Heart right ventricle (tissue), 16 donors: ENCODE measurements at regions not wholly inside any gene's neighbourhood (a gene's known extent, or its start where the extent isn't known, plus 50 kb on each side); places are given as distances from the start of the nearest gene placed in this dataset.

Experiments used
- ATAC-seq, 8 donors: fragments of 200-7000 bp; cut with Tn5 transposase; one replicate each; pipeline ENCODE4 v1.9.1; 2020; ENCODE audit warnings: mild to moderate bottlenecking in 8 of 8, moderate library complexity in 8 of 8, moderate number of reproducible peaks in 1 of 8
- DNase-seq, 2 donors: peaks; one replicate each; pipeline ENCODE4 v3.0.0-alpha.2; 2020
- H3K27ac ChIP-seq, 10 donors: fragments of 200-600 bp; sonication (generic) in 2 of 10; one replicate each; pipeline versions ENCODE4 v1.5.0 to v1.8.0; 2020 to 2022; ENCODE audit warnings: mild to moderate bottlenecking in 3 of 10
- H3K27me3 ChIP-seq, 7 donors: fragments of 200-600 bp; one replicate each; pipeline ENCODE4 v1.8.0; 2021 to 2022; ENCODE audit warnings: mild to moderate bottlenecking in 2 of 7
- H3K36me3 ChIP-seq, 9 donors: fragments of 200-600 bp; sonication (generic) in 1 of 9; one replicate each; pipeline versions ENCODE4 v1.5.0 to v1.8.0; 2020 to 2022; ENCODE audit warnings: mild to moderate bottlenecking in 2 of 9
- H3K4me1 ChIP-seq, 9 donors: fragments of 200-600 bp; sonication (generic) in 1 of 9; one replicate each; pipeline versions ENCODE4 v1.5.0 to v1.8.0; 2020 to 2022; ENCODE audit warnings: mild to moderate bottlenecking in 4 of 9
- H3K4me3 ChIP-seq, 10 donors: fragments of 200-600 bp; sonication (generic) in 2 of 10; one replicate each; pipeline versions ENCODE4 v1.5.0 to v1.8.0; 2020 to 2022; ENCODE audit warnings: mild to moderate bottlenecking in 7 of 10, moderate library complexity in 2 of 10
- H3K9me3 ChIP-seq, 11 donors: fragments of 200-600 bp in 10 of 11; sonication (generic) in 2 of 11; one replicate each; pipeline versions ENCODE4 v1.5.0 to v1.8.0; 2013 to 2022; ENCODE audit warnings: mild to moderate bottlenecking in 2 of 11, control low read depth in 1 of 11, moderate library complexity in 1 of 11
- CTCF ChIP-seq, 9 donors: fragments of 200-600 bp; sonication (generic) in 2 of 9; IDR thresholded peaks; one replicate each; pipeline versions ENCODE4 v1.5.0 to v1.8.0; 2021 to 2022; ENCODE audit warnings: antibody characterized with exemption in 9 of 9, mild to moderate bottlenecking in 5 of 9, moderate library complexity in 1 of 9
- WGBS, 2 donors: extraction: QIAGEN DNeasy Blood & Tissue Kit; methylation state at CpG; one replicate each; pipeline ENCODE4 v1.1.7; 2013; ENCODE audit warnings: inconsistent platforms in 1 of 2; 5-methylcytosine and 5-hydroxymethylcytosine counted together
- intact Hi-C, 10 donors: fragments of 100-400 bp; cut with DNase I; formaldehyde crosslinking; loops; one replicate each; pipeline versions ENCODE4 v1.11.1 to v1.14.2; 2022
- donor health status: Arrhythmogenic right ventricular cardiomyopathy.
- donor health status: ischemic (EF 13 %, LVEDD 7.1; RV severe dilation, severe dysfunction).
- donor health status: healthy with polysubstance abuse.
- donor health status: DM: no; HTN: yes; CAD: no.
- donor health status: DM: no; HTN: no; CAD: no.
- donor health status: ischemic (EF 25% LVEDD 6.9; RV normal size, moderate dysfunction).
- donor health status: ischemic (EF 25% LVEDD 5.7; RV mildly dilated, moderate dysfunction).
- donor health status: healthy.
- donor health status: DM: yes; HTN: yes; CAD: no.
- donor health status: Ischemic cardiomyopathy.
- donor health status: ischemic (EF 35%, LVEDD 5.7; RV mildly dilated, moderate dysfunction).
- donor health status: nonischemic (EF 11% LVEDD 7.7; RV severe dilation, severe dysfunction).
- donor health status: DM: yes; HTN: yes; CAD: no.
- donor health status: PGD.
- donor health status: ischemic (EF 29% LVEDD 5.4; RV normal size, mild dysfunction).
- donor health status: nonischemic (EF 23%, LVEDD 6.1; RV moderate dilation, normal function).

DNA sequence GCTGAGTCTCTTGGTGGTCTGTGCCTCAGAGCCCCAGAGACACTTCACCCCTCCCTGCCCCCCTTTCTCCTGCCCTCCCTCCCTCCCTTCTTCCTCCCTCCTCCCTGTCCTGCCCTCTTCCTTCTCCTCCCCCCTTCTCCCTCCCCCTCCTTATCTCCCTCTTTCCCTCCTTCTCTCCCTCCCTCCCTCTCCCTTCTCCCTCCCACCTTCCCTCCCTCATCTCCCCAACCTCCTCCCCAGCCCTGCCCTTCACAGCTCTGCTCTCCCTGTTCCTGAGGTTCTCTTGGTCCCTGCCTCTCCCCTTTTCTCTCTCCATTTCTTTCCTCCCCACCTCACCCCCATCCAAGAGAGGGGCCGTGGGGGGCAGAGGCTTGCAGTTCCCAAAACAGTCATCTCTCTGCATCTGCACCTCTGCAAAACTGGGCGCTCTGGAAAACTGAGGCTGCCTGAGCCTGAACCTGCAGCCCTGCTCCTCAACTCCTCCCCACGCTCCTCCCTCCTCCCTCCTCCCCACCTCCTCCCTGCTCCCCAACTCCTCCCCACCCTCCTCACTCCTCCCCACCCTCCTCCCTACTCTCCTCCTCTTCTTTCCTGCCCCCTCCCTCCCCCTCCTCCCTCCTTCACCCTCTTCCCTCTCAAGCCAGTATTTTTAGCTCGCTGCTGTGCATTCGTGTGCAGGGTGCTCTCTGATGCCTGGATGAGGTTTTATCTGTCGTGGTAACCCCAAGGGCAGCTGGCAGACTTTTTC lies 219.1 kb downstream of the C9orf50 start:
- intact Hi-C loops, result loop anchor here in 1 of 10 donors (10.0 kb wide), 1 partner anchor 213 kb away; no protein-coding TSS in a partner anchor
- peaks cover 3 to 25% (median 16%) of the 10 kb centered on the region in 9 donors for H3K4me1 ChIP-seq
- peak overlapping the region in 5 of 10 donors; percentile 14 to 37 (median 35) for H3K4me3 ChIP-seq
- peak in 1 of 2 donors; percentile 56 for DNase-seq
- 42 to 46% methylated on average over 6 of the region's 6 CpGs for WGBS, 2 donors
- H3K27me3 ChIP-seq, result no peaks in the 10 kb centered on the region
- ATAC-seq, result peak in 7 of 8 donors; percentile 23 to 69 (median 26)
- no peaks in the 10 kb centered on the region for H3K9me3 ChIP-seq
- H3K27ac ChIP-seq, result peak overlapping the region; percentile 61 to 83 (median 72)
- no peaks in the 10 kb centered on the region for H3K36me3 ChIP-seq
- no peak for TF ChIP-seq CTCF (IDR thresholded peaks at IDR 0.05)

DNA sequence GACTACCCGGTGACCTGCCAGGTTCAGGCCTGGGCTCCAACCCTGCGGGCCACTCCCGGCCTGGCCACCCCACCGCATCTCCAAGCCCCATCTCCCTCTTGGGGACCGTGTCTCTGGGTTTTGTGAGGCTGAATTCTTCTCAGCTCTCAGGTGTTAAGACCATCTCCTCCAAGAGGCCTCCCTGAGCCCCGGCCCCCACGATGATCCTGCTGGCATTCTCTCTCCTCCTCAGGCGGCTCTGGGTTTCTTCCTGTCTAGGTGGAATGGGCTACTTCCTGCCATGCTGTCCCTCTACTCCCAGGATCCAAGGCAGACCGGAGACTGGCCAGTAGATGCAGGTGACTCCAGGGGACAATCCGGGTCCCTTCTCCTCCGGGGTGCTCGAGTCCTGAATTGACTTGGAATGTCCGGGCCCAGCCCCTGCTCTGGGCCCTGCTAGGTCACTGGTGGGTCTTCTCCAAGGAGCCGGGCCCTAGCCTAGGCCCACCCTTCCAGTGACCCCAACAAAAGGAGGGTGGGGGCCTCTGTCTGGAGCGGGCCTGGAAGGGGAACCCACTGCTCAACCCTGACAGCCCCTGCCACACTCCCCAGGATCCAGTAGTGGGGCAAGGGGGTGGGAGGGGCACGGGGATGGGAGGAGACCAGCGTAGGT lies 219.8 kb downstream of the C9orf50 start:
- no peak for DNase-seq
- Histone ChIP-seq H3K4me3 (no peak overlapping the region), H3K27ac (peak overlapping the region in 8 of 10 donors; percentile 22 to 64 (median 57)), H3K27me3 (no peaks in the 10 kb centered on the region), H3K9me3 (no peaks in the 10 kb centered on the region), H3K36me3 (no peaks in the 10 kb centered on the region), H3K4me1 (peaks cover 3 to 23% (median 16%) of the 10 kb centered on the region in 9 donors)
- intact Hi-C loops, result loop anchor here in 1 of 10 donors (10.0 kb wide), 1 partner anchor 214 kb away; no protein-coding TSS in a partner anchor
- peak in 3 of 8 donors; percentile 5 to 16 (median 13) for ATAC-seq
- 83 to 87% methylated on average over 17 of the region's 17 CpGs for WGBS, 2 donors
- TF ChIP-seq CTCF (IDR thresholded peaks at IDR 0.05), result no peak

- no peaks in the 10 kb centered on the region for H3K27me3 ChIP-seq
- WGBS, 2 donors, result 88% methylated on average over 41 to 44 of the region's 44 CpGs
- intact Hi-C loops, result loop anchor here in 1 of 10 donors (10.0 kb wide), 1 partner anchor 215 kb away; no protein-coding TSS in a partner anchor
- peak overlapping the region in 4 of 10 donors; percentile 33 to 64 (median 60) for H3K27ac ChIP-seq
- no peaks in the 10 kb centered on the region for H3K36me3 ChIP-seq
- H3K4me1 ChIP-seq, result peaks cover 3 to 23% (median 16%) of the 10 kb centered on the region in 9 donors
- no peaks in the 10 kb centered on the region for H3K9me3 ChIP-seq
- TF ChIP-seq CTCF (IDR thresholded peaks at IDR 0.05), result no peak
- ATAC-seq, result peak in 1 of 8 donors; percentile 24
- H3K4me3 ChIP-seq, result no peak overlapping the region
- DNase-seq, result no peak
Measured at GRCh38 chr9:129400001-129400970, 220.6 kb downstream of the C9orf50 start.

DNA sequence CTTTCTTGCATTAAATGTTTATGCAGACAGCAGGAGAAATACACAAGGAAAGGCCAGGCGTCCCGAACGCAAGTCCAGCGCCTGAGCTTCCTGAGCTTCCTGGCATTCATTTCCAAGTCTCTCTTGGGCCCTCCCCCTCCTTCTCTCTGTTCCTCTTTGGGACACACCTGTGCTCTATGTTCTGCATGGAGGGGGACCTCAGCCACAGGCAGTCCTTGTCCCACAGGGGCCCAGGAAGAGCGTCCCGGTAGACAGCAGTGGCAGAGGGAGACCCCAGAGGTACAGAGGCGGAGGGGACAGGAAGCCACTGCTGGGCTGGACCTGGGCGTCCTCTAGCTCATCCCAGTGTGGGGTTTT lies 221.3 kb downstream of the C9orf50 start:
- Histone ChIP-seq H3K9me3 (no peaks in the 10 kb centered on the region), H3K4me1 (peaks cover 3 to 23% (median 16%) of the 10 kb centered on the region in 9 donors), H3K27me3 (peaks cover 0 to 3% (median 0%) of the 10 kb centered on the region in 7 donors), H3K4me3 (no peak overlapping the region), H3K27ac (peak overlapping the region in 2 of 10 donors; percentile 33 to 36), H3K36me3 (no peaks in the 10 kb centered on the region)
- intact Hi-C loops, result no loop called here
- no peak for DNase-seq
- TF ChIP-seq CTCF (IDR thresholded peaks at IDR 0.05), result no peak
- 57 to 74% methylated on average over 8 of the region's 8 CpGs for WGBS, 2 donors
- no peak for ATAC-seq
